ENCODE measurements at regions not wholly inside any gene's neighbourhood (a gene's known extent, or its start where the extent isn't known, plus 50 kb on each side); places are given as distances from the start of the nearest gene placed in this dataset.

DNA sequence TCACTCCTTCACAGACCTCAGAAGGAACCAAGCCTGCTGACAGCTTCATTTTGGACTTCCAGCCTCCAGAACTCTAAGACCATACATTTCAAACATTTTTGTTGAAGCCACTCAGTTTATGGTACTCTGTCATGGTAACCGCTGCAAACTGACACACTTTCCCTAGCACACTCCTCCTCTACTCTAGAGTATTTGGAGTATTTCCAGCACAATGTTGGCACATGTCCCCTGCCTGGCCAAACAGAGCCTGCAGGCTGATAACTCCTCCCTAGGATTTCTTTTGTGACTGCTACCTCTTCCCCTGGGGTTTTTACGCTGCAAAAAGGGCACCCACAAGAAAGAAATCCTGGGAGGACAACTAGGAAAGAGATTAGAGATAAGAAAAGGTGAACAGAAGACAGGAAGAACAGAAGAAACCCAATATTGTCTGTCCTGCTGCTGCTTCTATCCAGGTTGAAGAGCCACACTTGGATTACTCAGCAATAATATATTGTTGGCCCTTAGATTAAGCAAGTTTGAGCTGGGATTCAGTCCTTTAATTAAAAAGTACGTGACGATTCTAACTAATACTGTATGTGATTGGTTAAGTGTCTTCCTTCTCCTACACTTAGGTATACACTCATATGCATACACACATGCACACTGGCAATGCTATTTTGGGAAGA, 844.1 kb downstream of the LTN1 start:
- TF ChIP-seq POLR2A (IDR thresholded peaks at IDR 0.05; ENCODE audit: extremely low read depth, insufficient read length) (no peak), CTCF (IDR thresholded peaks at IDR 0.05; ENCODE audit: low read depth, low read length) (no peak), MYC (IDR thresholded peaks at IDR 0.05; ENCODE audit: low read depth, low read length) (no peak), MAX (IDR thresholded peaks at IDR 0.05; ENCODE audit: low read depth, low read length) (no peak)
- no peak for DNase-seq (ENCODE audit: low read depth)
- no peak overlapping the region for H3K4me3 ChIP-seq (ENCODE audit: low read depth, low read length)

- H3K4me3 ChIP-seq (ENCODE audit: low read depth, low read length) = no peak overlapping the region
- no peak for DNase-seq (ENCODE audit: low read depth)
- TF ChIP-seq MYC (IDR thresholded peaks at IDR 0.05; ENCODE audit: low read depth, low read length) = no peak
- no peak for TF ChIP-seq MAX (IDR thresholded peaks at IDR 0.05; ENCODE audit: low read depth, low read length)
- TF ChIP-seq CTCF (IDR thresholded peaks at IDR 0.05; ENCODE audit: low read depth, low read length) = no peak
- no peak for TF ChIP-seq POLR2A (IDR thresholded peaks at IDR 0.05; ENCODE audit: extremely low read depth, insufficient read length)
Measured at GRCh38 chr21:28144653-28145052, 848.0 kb downstream of the LTN1 start.

DNA sequence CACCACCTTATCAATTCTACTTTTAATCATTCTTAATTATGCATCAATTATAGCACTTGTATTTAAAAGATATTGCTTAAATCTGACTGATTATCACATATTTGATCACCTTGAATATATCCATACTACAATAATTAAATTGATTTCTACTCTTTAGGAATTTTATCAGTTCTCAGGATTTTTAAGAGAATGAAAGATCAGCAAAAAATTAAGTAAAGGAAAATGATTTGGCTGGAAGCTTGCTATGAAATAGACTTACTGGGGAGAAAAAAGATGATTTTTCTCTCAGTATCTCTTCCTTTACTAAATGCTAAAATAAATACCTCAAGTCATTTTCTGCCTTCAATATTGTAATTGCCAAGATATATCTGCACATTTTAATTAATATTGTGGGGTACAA, 848.6 kb downstream of the LTN1 start:
- no peak for DNase-seq (ENCODE audit: low read depth)
- H3K4me3 ChIP-seq (ENCODE audit: low read depth, low read length) = no peak overlapping the region
- TF ChIP-seq CTCF (IDR thresholded peaks at IDR 0.05; ENCODE audit: low read depth, low read length) (no peak), MYC (IDR thresholded peaks at IDR 0.05; ENCODE audit: low read depth, low read length) (no peak)

DNA sequence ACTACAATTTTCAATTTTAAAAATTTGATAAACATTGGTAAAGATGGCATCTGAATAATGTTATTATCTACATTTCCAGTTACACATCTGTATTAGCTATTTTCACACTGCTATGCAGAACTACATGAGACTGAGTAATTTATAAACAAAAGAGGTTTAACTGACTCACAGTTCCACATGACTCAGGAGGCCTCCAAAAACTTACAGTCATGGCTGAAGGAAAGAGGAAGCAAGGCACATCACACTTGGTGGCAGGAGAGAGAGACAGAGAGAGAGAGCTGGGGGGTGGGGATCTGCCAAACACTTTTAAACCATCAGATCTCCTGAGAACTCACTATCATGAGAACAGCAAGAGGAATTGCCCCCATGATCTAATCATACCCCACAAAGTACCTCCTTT, 850.0 kb downstream of the LTN1 start:
- no peak overlapping the region for H3K4me3 ChIP-seq (ENCODE audit: low read depth, low read length)
- peak; percentile 34 for DNase-seq (ENCODE audit: low read depth)
- TF ChIP-seq POLR2A (IDR thresholded peaks at IDR 0.05; ENCODE audit: extremely low read depth, insufficient read length) (no peak), CTCF (IDR thresholded peaks at IDR 0.05; ENCODE audit: low read depth, low read length) (no peak), MAX (IDR thresholded peaks at IDR 0.05; ENCODE audit: low read depth, low read length) (no peak), MYC (IDR thresholded peaks at IDR 0.05; ENCODE audit: low read depth, low read length) (no peak)

DNA sequence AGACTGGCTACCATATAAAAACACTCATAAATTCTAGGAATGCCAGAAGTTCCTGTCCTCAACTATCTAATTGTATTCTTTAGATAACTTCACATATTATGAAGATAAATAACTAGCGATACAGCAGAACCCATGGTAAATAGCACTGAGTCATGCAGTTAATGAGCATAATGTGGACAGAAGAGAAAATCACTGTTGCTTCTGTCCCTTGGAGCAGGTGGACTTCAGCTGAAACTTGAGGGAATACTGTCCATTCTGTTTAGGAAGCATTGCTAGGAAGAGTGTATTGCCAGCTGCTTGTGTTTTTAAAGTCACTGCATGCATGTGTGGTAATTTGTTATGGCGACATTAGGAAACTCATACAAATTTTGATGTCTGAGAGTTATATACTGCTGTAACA, 854.4 kb downstream of the LTN1 start:
- TF ChIP-seq MAX (IDR thresholded peaks at IDR 0.05; ENCODE audit: low read depth, low read length) (no peak), POLR2A (IDR thresholded peaks at IDR 0.05; ENCODE audit: extremely low read depth, insufficient read length) (no peak), CTCF (IDR thresholded peaks at IDR 0.05; ENCODE audit: low read depth, low read length) (no peak), MYC (IDR thresholded peaks at IDR 0.05; ENCODE audit: low read depth, low read length) (no peak)
- H3K4me3 ChIP-seq (ENCODE audit: low read depth, low read length) = no peak overlapping the region
- DNase-seq (ENCODE audit: low read depth) = no peak

Measured in NB4 (cell line).